GM12865 (cell line): ENCODE measurements at regions not wholly inside any gene's neighbourhood (a gene's known extent, or its start where the extent isn't known, plus 50 kb on each side); places are given as distances from the start of the nearest gene placed in this dataset.

Experiments used
- DNase-seq: peaks from one replicate; pipeline ENCODE4 v3.0.0; 2010; ENCODE audit warnings: low read depth
- H3K4me3 ChIP-seq: 2 replicates; pipeline ENCODE4 v1.5.1; 2011; ENCODE audit warnings: mild to moderate bottlenecking, low read depth, low read length, control low read depth
- CTCF ChIP-seq: IDR thresholded peaks from 2 replicates; pipeline ENCODE4 v1.5.1; 2011; ENCODE audit warnings: low read length, control low read depth, low read depth, inconsistent platforms; ENCODE audit not compliant: insufficient read depth; ENCODE audit errors: missing control alignments

GRCh38 chr10:21171197-21171935, 274.3 kb upstream of the NEBL start:
- TF ChIP-seq CTCF: peak; percentile 17
- no peak overlapping the region for H3K4me3 ChIP-seq
- DNase-seq: no peak

- TF ChIP-seq CTCF: no peak
Measured at GRCh38 chr10:21170216-21170615, 273.1 kb upstream of the NEBL start.

GRCh38 chr10:21169271-21169670, 272.2 kb upstream of the NEBL start:
- TF ChIP-seq CTCF: no peak

More at GRCh38 chr10:21170216-21170615, 273.1 kb upstream of the NEBL start:
- H3K4me3 ChIP-seq: no peak overlapping the region
- no peak for DNase-seq

GRCh38 chr10:21167288-21168010, 270.3 kb upstream of the NEBL start:
- no peak for TF ChIP-seq CTCF
- DNase-seq: no peak
- no peak overlapping the region for H3K4me3 ChIP-seq

More at GRCh38 chr10:21169271-21169670, 272.2 kb upstream of the NEBL start:
- no peak overlapping the region for H3K4me3 ChIP-seq
- DNase-seq: no peak

GRCh38 chr10:21166557-21167287, 269.6 kb upstream of the NEBL start:
- no peak for DNase-seq

GRCh38 chr10:21165489-21165888, 268.4 kb upstream of the NEBL start:
- no peak for DNase-seq
- no peak for TF ChIP-seq CTCF
- H3K4me3 ChIP-seq: no peak overlapping the region

More at GRCh38 chr10:21166557-21167287, 269.6 kb upstream of the NEBL start:
- TF ChIP-seq CTCF: no peak
- no peak overlapping the region for H3K4me3 ChIP-seq
